Astrocyte (in vitro differentiated cells and primary cell): ENCODE measurements at regions not wholly inside any gene's neighbourhood (a gene's known extent, or its start where the extent isn't known, plus 50 kb on each side); places are given as distances from the start of the nearest gene placed in this dataset.
"Not testable (repeated sequence)": the region's sequence is repeated elsewhere in the genome, so short reads cannot be mapped to it uniquely, and the experiment has no call there.

Source experiments
- DNase-seq: peaks from one replicate; pipeline ENCODE4 v3.0.0-alpha.2; 2010; ENCODE audit warnings: low read depth
- FAIRE-seq: peaks from 2 replicates; lab custom pipeline; 2011; peaks lifted over from hg19 to GRCh38; lab: Jason Lieb, UNC
- H2AFZ ChIP-seq: 2 replicates; pipeline ENCODE4 v1.6.0; 2012; ENCODE audit warnings: low read depth, low read length, inconsistent platforms
- H3K27ac ChIP-seq: 2 replicates; pipeline ENCODE4 v1.5.1; 2011; ENCODE audit warnings: low read depth, low read length, inconsistent platforms
- H3K27me3 ChIP-seq: 2 replicates; pipeline ENCODE4 v1.6.0; 2011; ENCODE audit warnings: low read length, inconsistent platforms; ENCODE audit not compliant: insufficient read depth
- H3K36me3 ChIP-seq: 2 replicates; pipeline ENCODE4 v1.5.1; 2011; ENCODE audit warnings: low read length, inconsistent platforms; ENCODE audit not compliant: insufficient read depth
- H3K4me1 ChIP-seq: 2 replicates; pipeline ENCODE4 v1.5.1; 2011; ENCODE audit warnings: low read length, inconsistent platforms; ENCODE audit not compliant: insufficient read depth
- H3K4me2 ChIP-seq: 2 replicates; pipeline ENCODE4 v1.6.0; 2012; ENCODE audit warnings: low read length, inconsistent platforms
- H3K4me3 ChIP-seq: 2 replicates; pipeline ENCODE4 v1.5.1; 2011; ENCODE audit warnings: low read depth, mild to moderate bottlenecking, low read length, inconsistent platforms; ENCODE audit not compliant: insufficient read depth
- H3K79me2 ChIP-seq: 2 replicates; pipeline ENCODE4 v1.6.0; 2012; ENCODE audit warnings: mild to moderate bottlenecking, low read length, inconsistent platforms; ENCODE audit not compliant: insufficient read depth
- H3K9ac ChIP-seq: 2 replicates; pipeline ENCODE4 v1.6.0; 2012; ENCODE audit warnings: mild to moderate bottlenecking, low read length, inconsistent platforms
- H3K9me3 ChIP-seq: 2 replicates; pipeline ENCODE4 v1.5.1; 2012; ENCODE audit warnings: low read depth, mild to moderate bottlenecking, low read length, inconsistent platforms; ENCODE audit not compliant: insufficient read depth
- H4K20me1 ChIP-seq: 2 replicates; pipeline ENCODE4 v1.6.0; 2012; ENCODE audit warnings: low read length, inconsistent platforms; ENCODE audit not compliant: insufficient read depth
- H3K27ac Mint-ChIP-seq: one replicate; pipeline ENCODE4 v1.8.0; 2021; ENCODE audit warnings: mild to moderate bottlenecking, mixed read lengths; ENCODE audit not compliant: unreplicated experiment
- H3K27me3 Mint-ChIP-seq: one replicate; pipeline ENCODE4 v1.8.0; 2021; ENCODE audit warnings: low read depth, mixed read lengths; ENCODE audit not compliant: unreplicated experiment
- H3K36me3 Mint-ChIP-seq: one replicate; pipeline ENCODE4 v1.8.0; 2021; ENCODE audit warnings: low read depth, mixed read lengths; ENCODE audit not compliant: unreplicated experiment
- H3K4me1 Mint-ChIP-seq: one replicate; pipeline ENCODE4 v1.8.0; 2021; ENCODE audit warnings: low read depth, mixed read lengths; ENCODE audit not compliant: unreplicated experiment
- H3K4me3 Mint-ChIP-seq: one replicate; pipeline ENCODE4 v1.8.0; 2021; ENCODE audit warnings: mild to moderate bottlenecking, moderate library complexity, mixed read lengths; ENCODE audit not compliant: unreplicated experiment
- H3K9me3 Mint-ChIP-seq: one replicate; pipeline ENCODE4 v1.8.0; 2021; ENCODE audit warnings: mild to moderate bottlenecking, mixed read lengths; ENCODE audit not compliant: unreplicated experiment
- CTCF ChIP-seq: IDR thresholded peaks from 2 replicates; pipeline ENCODE4 v1.5.1; 2011; ENCODE audit warnings: low read depth, mild to moderate bottlenecking, inconsistent platforms, low read length, moderate library complexity; ENCODE audit not compliant: insufficient read depth
- EZH2 ChIP-seq: IDR thresholded peaks from 2 replicates; pipeline ENCODE4 v1.6.1; 2012; ENCODE audit warnings: mild to moderate bottlenecking, low read length, inconsistent platforms; ENCODE audit not compliant: insufficient read depth

GRCh38 chr18:11467611-11468010 lies 141.8 kb upstream of the SLC35G4 start:
- no peak overlapping the region for H3K27ac ChIP-seq
- H2AFZ ChIP-seq = no peak overlapping the region
- TF ChIP-seq EZH2 (no peak), CTCF (no peak)
- H3K27ac Mint-ChIP-seq = no peak overlapping the region
- H3K9me3 Mint-ChIP-seq = peaks cover 2% of the 10 kb centered on the region
- no peaks in the 10 kb centered on the region for H3K27me3 ChIP-seq
- no peaks in the 10 kb centered on the region for H3K9me3 ChIP-seq
- H3K4me3 Mint-ChIP-seq = no peak overlapping the region
- no peak for DNase-seq
- no peaks in the 10 kb centered on the region for H4K20me1 ChIP-seq
- no peaks in the 10 kb centered on the region for H3K4me1 ChIP-seq
- no peak overlapping the region for H3K4me3 ChIP-seq
- FAIRE-seq = no peak
- no peak overlapping the region for H3K9ac ChIP-seq
- H3K4me1 Mint-ChIP-seq = no peaks in the 10 kb centered on the region
- H3K4me2 ChIP-seq = no peak overlapping the region
- no peaks in the 10 kb centered on the region for H3K79me2 ChIP-seq
- no peaks in the 10 kb centered on the region for H3K36me3 ChIP-seq
- peaks cover 8% of the 10 kb centered on the region for H3K27me3 Mint-ChIP-seq
- H3K36me3 Mint-ChIP-seq = no peaks in the 10 kb centered on the region

DNA sequence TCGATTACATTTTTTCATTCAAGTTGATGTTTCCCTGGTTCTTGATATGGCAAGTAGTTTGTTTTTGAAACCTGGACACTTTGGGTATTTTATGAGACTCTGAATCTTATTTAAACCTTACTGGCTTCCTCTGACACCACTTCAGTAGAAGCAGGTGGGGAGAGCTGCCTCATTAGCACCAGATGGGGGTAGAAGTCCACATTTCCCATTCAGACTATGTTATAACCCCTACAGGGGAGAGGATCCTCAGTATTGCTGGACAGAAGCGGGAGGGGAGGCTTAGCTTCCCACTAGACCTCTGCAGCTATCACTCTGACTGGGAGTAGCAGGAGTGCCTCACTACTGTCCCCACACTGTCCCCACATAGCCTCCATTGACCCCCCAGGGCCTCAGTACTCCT lies 145.3 kb upstream of the SLC35G4 start:
- no peak overlapping the region for H3K27ac Mint-ChIP-seq
- peaks cover 10% of the 10 kb centered on the region for H3K27me3 Mint-ChIP-seq
- no peak for FAIRE-seq
- no peaks in the 10 kb centered on the region for H3K9me3 ChIP-seq
- H3K36me3 ChIP-seq = no peaks in the 10 kb centered on the region
- no peak overlapping the region for H3K27ac ChIP-seq
- TF ChIP-seq EZH2 = no peak
- TF ChIP-seq CTCF = no peak
- no peaks in the 10 kb centered on the region for H3K36me3 Mint-ChIP-seq
- H3K27me3 ChIP-seq = no peaks in the 10 kb centered on the region
- H2AFZ ChIP-seq = no peak overlapping the region
- H3K4me3 Mint-ChIP-seq = no peak overlapping the region
- H3K9me3 Mint-ChIP-seq = peaks cover 2% of the 10 kb centered on the region
- H3K9ac ChIP-seq = no peak overlapping the region
- no peaks in the 10 kb centered on the region for H3K4me1 ChIP-seq
- no peaks in the 10 kb centered on the region for H3K79me2 ChIP-seq
- no peak for DNase-seq
- no peak overlapping the region for H3K4me3 ChIP-seq
- no peaks in the 10 kb centered on the region for H4K20me1 ChIP-seq
- no peaks in the 10 kb centered on the region for H3K4me1 Mint-ChIP-seq
- H3K4me2 ChIP-seq = no peak overlapping the region

DNA sequence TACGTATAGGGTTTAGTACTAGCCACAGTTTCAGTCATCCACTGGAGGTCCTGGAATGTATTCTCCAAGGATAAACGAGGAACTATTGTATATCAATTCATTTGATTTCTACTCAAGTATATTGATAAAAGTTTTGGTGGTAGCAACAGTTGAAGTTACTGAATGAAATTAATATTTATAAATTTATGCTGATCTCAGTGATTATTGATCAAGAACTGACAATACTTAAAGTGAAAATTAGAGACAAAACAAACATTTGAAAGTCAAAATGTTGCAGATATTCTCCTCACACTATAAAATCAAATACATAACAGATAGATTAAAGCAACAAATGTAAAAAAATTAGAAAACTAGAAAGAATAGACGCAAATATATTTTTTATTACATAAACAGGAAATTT lies 150.9 kb upstream of the SLC35G4 start:
- Histone ChIP-seq H3K36me3 (no peaks in the 10 kb centered on the region), H3K27me3 (no peaks in the 10 kb centered on the region), H3K9me3 (no peaks in the 10 kb centered on the region), H3K4me2 (no peak overlapping the region), H2AFZ (no peak overlapping the region), H4K20me1 (no peaks in the 10 kb centered on the region), H3K4me3 (no peak overlapping the region), H3K4me1 (no peaks in the 10 kb centered on the region), H3K9ac (no peak overlapping the region), H3K27ac (no peak overlapping the region), H3K79me2 (no peaks in the 10 kb centered on the region)
- H3K9me3 Mint-ChIP-seq = peaks cover 2% of the 10 kb centered on the region
- H3K36me3 Mint-ChIP-seq = no peaks in the 10 kb centered on the region
- H3K4me3 Mint-ChIP-seq = no peak overlapping the region
- DNase-seq (no peak), FAIRE-seq (no peak)
- H3K27ac Mint-ChIP-seq = no peak overlapping the region
- no peaks in the 10 kb centered on the region for H3K4me1 Mint-ChIP-seq
- no peak for TF ChIP-seq CTCF
- no peak for TF ChIP-seq EZH2
- H3K27me3 Mint-ChIP-seq = peaks cover 2% of the 10 kb centered on the region

DNA sequence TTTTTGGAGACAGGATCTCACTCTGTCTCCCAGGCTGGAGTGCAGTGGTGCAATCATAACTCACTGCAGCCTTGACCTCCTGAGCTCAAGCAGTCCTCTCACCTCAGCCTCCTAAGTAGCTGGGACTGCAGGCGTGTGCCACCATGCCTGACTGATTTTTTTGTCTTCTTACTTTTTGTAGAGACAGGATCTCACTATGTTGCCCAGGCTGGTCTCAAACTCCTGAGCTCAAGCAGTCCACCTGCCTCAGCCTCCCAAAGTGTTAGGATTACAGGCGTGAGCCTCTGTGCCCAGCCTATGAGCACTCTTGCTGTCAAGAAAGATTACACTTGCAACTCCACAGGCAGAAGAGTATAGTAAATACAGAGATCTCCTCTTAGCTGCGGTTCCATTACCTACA lies 151.5 kb upstream of the SLC35G4 start:
- not testable (repeated sequence) for H3K36me3 ChIP-seq, H3K9me3 Mint-ChIP-seq, H3K4me1 Mint-ChIP-seq, H3K36me3 Mint-ChIP-seq, FAIRE-seq, H3K4me3 Mint-ChIP-seq, DNase-seq, H3K4me1 ChIP-seq, H3K27ac Mint-ChIP-seq, H3K79me2 ChIP-seq, H3K27me3 ChIP-seq, H3K27me3 Mint-ChIP-seq, H4K20me1 ChIP-seq, H3K27ac ChIP-seq, H3K4me2 ChIP-seq, H3K9me3 ChIP-seq, H2AFZ ChIP-seq, H3K4me3 ChIP-seq, H3K9ac ChIP-seq
